CD14-positive monocyte (primary cell): ENCODE measurements at regions not wholly inside any gene's neighbourhood (a gene's known extent, or its start where the extent isn't known, plus 50 kb on each side); places are given as distances from the start of the nearest gene placed in this dataset.

Experiments used
- DNase-seq, 3 donors: peaks; one replicate each; pipeline ENCODE4 v3.0.0-alpha.2; 2011 to 2022
- H2AFZ ChIP-seq: 2 replicates; pipeline ENCODE4 v1.6.0; 2012; ENCODE audit warnings: mild to moderate bottlenecking, low read depth, low read length, inconsistent platforms; ENCODE audit not compliant: insufficient read depth, poor library complexity, severe bottlenecking
- H3K27ac ChIP-seq, 2 donors: 1 replicate in 1 of 2; 2 replicates in 1 of 2; pipeline ENCODE4 v1.5.1; 2012 to 2013; ENCODE audit warnings: low read length in 2 of 2, control low read depth in 1 of 2, inconsistent platforms in 1 of 2, low read depth in 1 of 2, mild to moderate bottlenecking in 1 of 2
- H3K27me3 ChIP-seq, 2 donors: one replicate each; pipeline versions ENCODE4 v1.6.0 to v1.6.1; 2011 to 2013; ENCODE audit warnings: low read length in 2 of 2; ENCODE audit not compliant: control insufficient read depth in 2 of 2, insufficient read depth in 2 of 2
- H3K36me3 ChIP-seq, 2 donors: replicated peaks in 1 of 2; 1 replicate in 1 of 2; 2 replicates in 1 of 2; pipeline versions ENCODE4 v1.5.1 to v1.6.1; 2012 to 2013; ENCODE audit warnings: low read length in 2 of 2, control low read depth in 1 of 2, inconsistent platforms in 1 of 2, mild to moderate bottlenecking in 1 of 2; ENCODE audit not compliant: insufficient read depth in 2 of 2, control insufficient read depth in 1 of 2
- H3K4me1 ChIP-seq, 2 donors: 1 replicate in 1 of 2; 2 replicates in 1 of 2; pipeline versions ENCODE4 v1.5.1 to v1.6.1; 2012 to 2013; ENCODE audit warnings: low read length in 2 of 2, control low read depth in 1 of 2, inconsistent platforms in 1 of 2, mild to moderate bottlenecking in 1 of 2, moderate library complexity in 1 of 2; ENCODE audit not compliant: insufficient read depth in 2 of 2, control insufficient read depth in 1 of 2
- H3K4me2 ChIP-seq: replicated peaks from 2 replicates; pipeline ENCODE3; 2012; ENCODE audit warnings: low read length, moderate library complexity, mild to moderate bottlenecking; ENCODE audit not compliant: poor library complexity, severe bottlenecking; ENCODE audit errors: extremely low read depth
- H3K4me3 ChIP-seq, 3 experiments: fragments of 200-600 bp in 1 of 3; sonication (generic) in 1 of 3; replicated peaks in 1 of 3; 1 replicate in 2 of 3; 2 replicates in 1 of 3; pipeline ENCODE4 v1.5.1; 2011 to 2013; ENCODE audit warnings: low read length in 3 of 3, mild to moderate bottlenecking in 3 of 3, control low read depth in 2 of 3, low read depth in 2 of 3, inconsistent platforms in 1 of 3, moderate library complexity in 1 of 3
- H3K79me2 ChIP-seq: 2 replicates; pipeline ENCODE4 v1.6.0; 2012; ENCODE audit warnings: mild to moderate bottlenecking, control low read depth, inconsistent platforms, low read length, moderate library complexity; ENCODE audit not compliant: insufficient read depth
- H3K9ac ChIP-seq: 2 replicates; pipeline ENCODE4 v1.6.0; 2017; ENCODE audit warnings: low read length, mild to moderate bottlenecking; ENCODE audit not compliant: insufficient read depth, poor library complexity, severe bottlenecking
- H3K9me3 ChIP-seq, 2 donors: replicated peaks in 1 of 2; 1 replicate in 1 of 2; 2 replicates in 1 of 2; pipeline versions ENCODE4 v1.5.1 to v1.6.1; 2012 to 2013; ENCODE audit warnings: low read length in 2 of 2, control low read depth in 1 of 2; ENCODE audit not compliant: control insufficient read depth in 1 of 2, insufficient read depth in 1 of 2
- H4K20me1 ChIP-seq: 2 replicates; pipeline ENCODE4 v1.6.0; 2012; ENCODE audit warnings: mild to moderate bottlenecking, low read length, control low read depth, moderate library complexity; ENCODE audit not compliant: insufficient read depth
- H3K27ac Mint-ChIP-seq, 7 donors: one replicate each; pipeline ENCODE4 v1.8.0; 2020; ENCODE audit warnings: mild to moderate bottlenecking in 7 of 7, mixed read lengths in 7 of 7, moderate library complexity in 6 of 7, inconsistent platforms in 2 of 7
- H3K27me3 Mint-ChIP-seq, 3 donors: one replicate each; pipeline ENCODE4 v1.8.0; 2021 to 2022; ENCODE audit warnings: low read depth in 3 of 3, mild to moderate bottlenecking in 3 of 3, mixed read lengths in 3 of 3, moderate library complexity in 3 of 3, inconsistent platforms in 1 of 3
- H3K36me3 Mint-ChIP-seq, 2 donors: one replicate each; pipeline ENCODE4 v1.8.0; 2020; ENCODE audit warnings: mixed read lengths in 2 of 2, inconsistent platforms in 1 of 2, mild to moderate bottlenecking in 1 of 2
- H3K4me1 Mint-ChIP-seq: one replicate; pipeline ENCODE4 v1.8.0; 2020; ENCODE audit warnings: mild to moderate bottlenecking, mixed read lengths
- H3K4me3 Mint-ChIP-seq, 2 donors: one replicate each; pipeline ENCODE4 v1.8.0; 2020; ENCODE audit warnings: mild to moderate bottlenecking in 2 of 2, mixed read lengths in 2 of 2, moderate library complexity in 1 of 2
- H3K9me3 Mint-ChIP-seq, 7 donors: one replicate each; pipeline ENCODE4 v1.8.0; 2020 to 2022; ENCODE audit warnings: mixed read lengths in 7 of 7, mild to moderate bottlenecking in 6 of 7, moderate library complexity in 6 of 7, inconsistent platforms in 2 of 7
- WGBS: methylation state at CpG from one replicate; pipeline ENCODE4 v1.1.5; 2013; ENCODE audit warnings: missing lambda C conversion rate; ENCODE audit not compliant: insufficient coverage; 5-methylcytosine and 5-hydroxymethylcytosine counted together
- intact Hi-C, 2 donors: fragments of 100-400 bp; cut with micrococcal nuclease; formaldehyde crosslinking; loops; one replicate each; pipeline versions ENCODE4 v1.15.0 to v1.15.1; 2023
- TF ChIP-seq, protein P1 (sequence below): fragments of 200-600 bp; IDR thresholded peaks from one replicate; pipeline ENCODE4 v1.8.0; 2022; ENCODE audit warnings: antibody characterized with exemption, mild to moderate bottlenecking

DNA sequence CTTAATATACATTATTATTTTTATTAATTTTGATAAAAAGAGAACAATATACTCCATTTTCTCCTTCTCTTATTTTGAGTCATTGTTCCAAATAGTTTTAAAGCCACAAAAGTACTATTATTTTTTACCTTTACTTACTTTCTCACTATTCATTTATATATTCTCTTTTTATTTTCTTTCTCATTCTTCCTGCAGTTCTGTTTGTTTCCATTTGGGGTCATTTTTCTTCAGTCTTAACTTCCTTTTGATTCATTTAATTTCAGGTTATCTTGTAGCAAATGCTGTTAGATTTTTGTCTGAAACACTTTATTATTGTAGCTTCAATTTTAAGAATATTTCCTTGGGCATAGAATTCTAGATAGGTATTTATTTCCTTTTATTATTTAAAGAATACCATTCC, 438.6 kb upstream of the EPHA5 start:
- no peak for DNase-seq
- H3K4me1 ChIP-seq = no peaks in the 10 kb centered on the region
- no peaks in the 10 kb centered on the region for H3K27me3 ChIP-seq
- H2AFZ ChIP-seq = no peak overlapping the region
- Mint-ChIP-seq H3K9me3 (peaks cover 3 to 15% (median 6%) of the 10 kb centered on the region in 7 donors), H3K36me3 (no peaks in the 10 kb centered on the region), H3K4me1 (no peaks in the 10 kb centered on the region), H3K27ac (no peak overlapping the region), H3K27me3 (peaks cover 0 to 4% (median 0%) of the 10 kb centered on the region in 3 donors), H3K4me3 (no peak overlapping the region)
- no peaks in the 10 kb centered on the region for H3K9me3 ChIP-seq
- TF ChIP-seq, protein P1, sequence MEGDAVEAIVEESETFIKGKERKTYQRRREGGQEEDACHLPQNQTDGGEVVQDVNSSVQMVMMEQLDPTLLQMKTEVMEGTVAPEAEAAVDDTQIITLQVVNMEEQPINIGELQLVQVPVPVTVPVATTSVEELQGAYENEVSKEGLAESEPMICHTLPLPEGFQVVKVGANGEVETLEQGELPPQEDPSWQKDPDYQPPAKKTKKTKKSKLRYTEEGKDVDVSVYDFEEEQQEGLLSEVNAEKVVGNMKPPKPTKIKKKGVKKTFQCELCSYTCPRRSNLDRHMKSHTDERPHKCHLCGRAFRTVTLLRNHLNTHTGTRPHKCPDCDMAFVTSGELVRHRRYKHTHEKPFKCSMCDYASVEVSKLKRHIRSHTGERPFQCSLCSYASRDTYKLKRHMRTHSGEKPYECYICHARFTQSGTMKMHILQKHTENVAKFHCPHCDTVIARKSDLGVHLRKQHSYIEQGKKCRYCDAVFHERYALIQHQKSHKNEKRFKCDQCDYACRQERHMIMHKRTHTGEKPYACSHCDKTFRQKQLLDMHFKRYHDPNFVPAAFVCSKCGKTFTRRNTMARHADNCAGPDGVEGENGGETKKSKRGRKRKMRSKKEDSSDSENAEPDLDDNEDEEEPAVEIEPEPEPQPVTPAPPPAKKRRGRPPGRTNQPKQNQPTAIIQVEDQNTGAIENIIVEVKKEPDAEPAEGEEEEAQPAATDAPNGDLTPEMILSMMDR = no peak
- no peak overlapping the region for H3K4me2 ChIP-seq
- no peak overlapping the region for H3K9ac ChIP-seq
- H4K20me1 ChIP-seq = no peaks in the 10 kb centered on the region
- H3K27ac ChIP-seq = no peak overlapping the region
- no peak overlapping the region for H3K4me3 ChIP-seq
- no peaks in the 10 kb centered on the region for H3K79me2 ChIP-seq
- no peaks in the 10 kb centered on the region for H3K36me3 ChIP-seq
- intact Hi-C loops = no loop called here

DNA sequence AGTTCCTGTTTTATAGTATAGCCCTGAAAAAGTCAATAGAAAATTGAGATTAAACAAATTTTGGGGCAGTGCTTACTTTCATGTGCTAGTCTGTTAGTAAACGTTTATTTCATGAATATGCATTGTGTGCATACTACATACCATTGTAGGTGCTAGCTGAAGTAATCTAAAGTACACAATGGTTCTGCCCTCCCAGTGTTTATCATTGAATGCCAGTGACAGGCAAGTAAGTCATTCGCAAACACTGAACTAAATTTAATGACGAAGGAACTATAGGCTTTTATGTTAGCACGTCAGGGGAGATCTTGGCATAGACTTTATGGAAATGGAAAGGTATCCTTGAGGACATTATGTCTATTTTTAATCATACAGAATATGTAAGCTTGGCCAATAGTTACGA, 426.9 kb upstream of the EPHA5 start:
- peaks cover 0 to 2% (median 0%) of the 10 kb centered on the region in 3 donors for H3K27me3 Mint-ChIP-seq
- no peak overlapping the region for H3K4me2 ChIP-seq
- peaks cover 0 to 8% (median 6%) of the 10 kb centered on the region in 7 donors for H3K9me3 Mint-ChIP-seq
- 100% methylated on average over 1 of the region's 5 CpGs for WGBS
- intact Hi-C loops = no loop called here
- DNase-seq = no peak
- no peaks in the 10 kb centered on the region for H3K27me3 ChIP-seq
- no peaks in the 10 kb centered on the region for H3K4me1 ChIP-seq
- no peak overlapping the region for H3K4me3 Mint-ChIP-seq
- H4K20me1 ChIP-seq = no peaks in the 10 kb centered on the region
- H3K4me3 ChIP-seq = no peak overlapping the region
- no peaks in the 10 kb centered on the region for H3K4me1 Mint-ChIP-seq
- no peaks in the 10 kb centered on the region for H3K79me2 ChIP-seq
- no peak overlapping the region for H3K27ac Mint-ChIP-seq
- no peak overlapping the region for H3K9ac ChIP-seq
- H3K9me3 ChIP-seq = no peaks in the 10 kb centered on the region
- H3K27ac ChIP-seq = no peak overlapping the region
- H2AFZ ChIP-seq = no peak overlapping the region
- H3K36me3 ChIP-seq = no peaks in the 10 kb centered on the region
- H3K36me3 Mint-ChIP-seq = no peaks in the 10 kb centered on the region
- TF ChIP-seq, protein P1 = no peak
